DOHH2 (cell line): ENCODE measurements at regions not wholly inside any gene's neighbourhood (a gene's known extent, or its start where the extent isn't known, plus 50 kb on each side); places are given as distances from the start of the nearest gene placed in this dataset.

ENCODE experiments used
- CTCF ChIP-seq: fragments of 200-600 bp; sonication (generic); IDR thresholded peaks from one replicate; pipeline ENCODE4 v1.5.1; 2014; ENCODE audit warnings: antibody characterized with exemption, mild to moderate bottlenecking, low read depth, low read length; ENCODE audit not compliant: poor library complexity, severe bottlenecking
- EZH2phosphoT487 ChIP-seq: fragments of 200-600 bp; sonication (generic); IDR thresholded peaks from 2 replicates; pipeline ENCODE4 v1.6.1; 2017; ENCODE audit warnings: borderline replicate concordance, mild to moderate bottlenecking, antibody characterized with exemption, low read length, moderate library complexity, mixed read lengths

- TF ChIP-seq EZH2phosphoT487 (no peak), CTCF (no peak)
These were observed 536.7 kb upstream of the IMPG1 start for GRCh38 chr6:76609160-76609559.
